GM12872 (cell line): ENCODE measurements at regions not wholly inside any gene's neighbourhood (a gene's known extent, or its start where the extent isn't known, plus 50 kb on each side); places are given as distances from the start of the nearest gene placed in this dataset.

Source experiments
- TF ChIP-seq, protein P1 (sequence below): IDR thresholded peaks from 3 replicates; pipeline ENCODE4 v1.5.1; 2011; ENCODE audit warnings: low read depth, mild to moderate bottlenecking, low read length, moderate library complexity; ENCODE audit not compliant: insufficient read depth

- TF ChIP-seq, protein P1, sequence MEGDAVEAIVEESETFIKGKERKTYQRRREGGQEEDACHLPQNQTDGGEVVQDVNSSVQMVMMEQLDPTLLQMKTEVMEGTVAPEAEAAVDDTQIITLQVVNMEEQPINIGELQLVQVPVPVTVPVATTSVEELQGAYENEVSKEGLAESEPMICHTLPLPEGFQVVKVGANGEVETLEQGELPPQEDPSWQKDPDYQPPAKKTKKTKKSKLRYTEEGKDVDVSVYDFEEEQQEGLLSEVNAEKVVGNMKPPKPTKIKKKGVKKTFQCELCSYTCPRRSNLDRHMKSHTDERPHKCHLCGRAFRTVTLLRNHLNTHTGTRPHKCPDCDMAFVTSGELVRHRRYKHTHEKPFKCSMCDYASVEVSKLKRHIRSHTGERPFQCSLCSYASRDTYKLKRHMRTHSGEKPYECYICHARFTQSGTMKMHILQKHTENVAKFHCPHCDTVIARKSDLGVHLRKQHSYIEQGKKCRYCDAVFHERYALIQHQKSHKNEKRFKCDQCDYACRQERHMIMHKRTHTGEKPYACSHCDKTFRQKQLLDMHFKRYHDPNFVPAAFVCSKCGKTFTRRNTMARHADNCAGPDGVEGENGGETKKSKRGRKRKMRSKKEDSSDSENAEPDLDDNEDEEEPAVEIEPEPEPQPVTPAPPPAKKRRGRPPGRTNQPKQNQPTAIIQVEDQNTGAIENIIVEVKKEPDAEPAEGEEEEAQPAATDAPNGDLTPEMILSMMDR, result no peak
These were observed 207.9 kb upstream of the SULF2 start for GRCh38 chr20:47993035-47993755.

- TF ChIP-seq, protein P1, result no peak
These were observed 206.7 kb upstream of the SULF2 start for GRCh38 chr20:47991875-47992488.

GRCh38 chr20:47990507-47991150 is 205.3 kb upstream of the SULF2 start:
- TF ChIP-seq, protein P1, result no peak

DNA sequence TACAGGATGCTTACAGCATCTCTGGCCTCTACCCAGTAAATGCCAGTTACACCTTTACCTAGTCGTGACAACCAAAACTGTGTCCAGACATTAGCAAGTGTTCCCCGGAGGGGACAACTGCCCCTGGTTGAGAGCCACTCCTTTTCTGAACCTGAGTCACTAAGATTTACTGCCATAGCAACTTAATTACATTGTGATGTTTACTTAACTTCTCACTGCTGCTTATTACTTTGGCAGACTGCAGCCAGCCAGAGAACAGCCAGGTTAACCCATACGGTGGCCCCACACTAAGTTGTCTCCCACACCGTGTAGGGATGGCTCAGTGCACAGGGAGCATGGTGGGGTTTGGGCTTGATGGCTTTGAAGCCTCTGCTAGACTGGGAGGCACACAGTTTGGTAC is 204.7 kb upstream of the SULF2 start:
- TF ChIP-seq, protein P1, result no peak

DNA sequence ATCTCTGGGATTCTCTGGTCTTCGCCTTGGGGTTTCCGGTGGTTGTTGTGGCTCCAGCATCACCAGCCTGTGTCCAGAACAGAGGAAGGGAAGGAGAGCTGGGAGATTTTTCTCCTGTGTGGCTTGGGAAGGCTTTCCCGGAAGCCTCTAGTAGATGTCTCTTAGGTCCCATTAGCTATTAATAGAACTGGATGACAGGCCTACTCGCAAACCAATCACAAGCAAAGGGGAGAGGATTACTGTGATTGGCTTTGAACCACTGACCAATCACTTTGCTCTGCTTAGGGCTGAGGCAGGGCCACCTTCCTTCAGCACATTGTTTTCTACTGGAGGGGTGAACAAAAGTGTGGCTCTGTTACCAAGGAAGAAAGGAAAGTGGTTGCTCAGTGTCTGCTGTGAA is 203.4 kb upstream of the SULF2 start:
- TF ChIP-seq, protein P1, result no peak

DNA sequence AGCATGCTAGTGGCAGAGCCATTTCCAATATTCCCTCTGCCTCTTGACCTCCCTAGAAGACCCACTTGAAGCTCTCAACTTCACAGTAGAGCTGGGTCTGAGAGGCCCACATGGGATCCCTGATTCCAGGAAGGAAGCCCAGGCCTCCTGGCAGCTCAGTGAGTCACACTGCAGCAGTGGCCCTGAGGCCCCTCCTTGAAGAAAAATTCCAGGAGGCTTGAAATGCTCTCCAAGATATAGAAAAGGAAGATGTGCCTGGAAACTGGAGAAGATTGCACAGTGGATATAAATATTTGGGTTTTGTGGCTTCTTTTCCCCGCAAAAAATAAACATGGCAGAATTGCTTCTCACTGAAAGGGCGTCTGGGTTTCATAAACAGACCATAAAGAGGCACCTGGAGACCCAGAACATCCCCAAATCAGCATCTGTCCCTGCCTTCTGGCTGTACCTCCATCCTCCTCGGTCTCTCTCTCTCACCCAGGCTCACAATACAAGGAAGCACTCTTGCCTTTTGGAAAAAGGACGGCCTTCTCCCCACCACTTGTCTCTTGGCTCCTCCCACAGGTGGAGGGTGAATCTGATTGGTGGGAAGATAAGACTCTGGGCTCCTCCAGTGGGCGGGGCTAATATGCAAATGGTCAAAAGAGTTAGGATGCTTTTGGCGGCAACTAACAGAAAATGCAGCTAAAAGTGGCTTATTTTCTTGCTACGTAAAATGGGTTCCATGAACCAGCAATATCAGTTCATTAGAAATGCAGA is 200.0 kb upstream of the SULF2 start:
- TF ChIP-seq, protein P1, result no peak

DNA sequence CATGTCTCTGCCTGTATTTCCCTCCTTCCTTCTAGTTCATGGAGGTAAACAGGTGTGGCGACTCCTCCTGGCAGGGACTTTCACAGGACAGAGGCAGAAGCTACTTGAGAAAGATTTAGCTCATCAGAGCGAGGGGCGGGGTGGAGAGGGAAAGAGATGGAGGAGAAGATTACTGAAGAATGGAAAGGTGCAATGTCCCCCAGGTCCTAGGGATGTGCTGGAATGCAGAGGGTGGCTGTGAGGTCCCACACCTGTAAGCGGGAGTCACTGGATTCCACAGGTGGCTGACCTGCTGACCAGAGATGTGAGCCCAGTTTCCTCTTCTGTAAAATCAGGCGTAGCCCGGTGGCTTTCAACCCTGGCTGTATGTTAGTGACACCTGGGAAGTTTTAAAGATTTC is 199.2 kb upstream of the SULF2 start:
- TF ChIP-seq, protein P1, result no peak
